K562 (cell line): ENCODE measurements at regions not wholly inside any gene's neighbourhood (a gene's known extent, or its start where the extent isn't known, plus 50 kb on each side); places are given as distances from the start of the nearest gene placed in this dataset.

ENCODE experiments used
- GABPB1 ChIP-seq: sonication (generic); formaldehyde crosslinking; IDR thresholded peaks from 2 replicates; pipeline ENCODE4 v1.8.0; 2022; ENCODE audit warnings: mild to moderate bottlenecking, missing genetic modification reagents
- KAT2B ChIP-seq: IDR thresholded peaks from one replicate; pipeline ENCODE4 v1.6.1; 2012; ENCODE audit warnings: low read depth, mild to moderate bottlenecking, control low read depth, inconsistent platforms, low read length, moderate library complexity
- KDM2B ChIP-seq: fragments of 250-450 bp; sonication (Bioruptor Pico); IDR thresholded peaks from 2 replicates; pipeline ENCODE4 v1.8.0; 2021; ENCODE audit warnings: mild to moderate bottlenecking, moderate library complexity
- MCM7 ChIP-seq, 2 experiments: fragments of 450-650 bp; IDR thresholded peaks; 2 replicates each; pipeline ENCODE4 v1.6.1; 2016 to 2018
- MXI1 ChIP-seq: IDR thresholded peaks from 2 replicates; pipeline ENCODE4 v1.6.1; 2011; ENCODE audit warnings: low read depth, mild to moderate bottlenecking, improper control_type of control experiment, low read length
- NCOA6 ChIP-seq: fragments of 450-650 bp; IDR thresholded peaks from 2 replicates; pipeline ENCODE4 v1.6.1; 2017; ENCODE audit warnings: mild to moderate bottlenecking
- RFX5 ChIP-seq: IDR thresholded peaks from 2 replicates; pipeline ENCODE4 v1.6.1; 2011; ENCODE audit warnings: low read depth, mild to moderate bottlenecking, improper control_type of control experiment, low read length
- SMARCB1 ChIP-seq: IDR thresholded peaks from 2 replicates; pipeline ENCODE4 v1.6.1; 2011; ENCODE audit warnings: improper control_type of control experiment, low read depth; ENCODE audit not compliant: insufficient read length
- ZBTB8A ChIP-seq: fragments of 450-650 bp; IDR thresholded peaks from 2 replicates; pipeline ENCODE4 v1.6.1; 2018; ENCODE audit warnings: mild to moderate bottlenecking, moderate library complexity; ENCODE audit not compliant: partially characterized antibody
- ZNF143 ChIP-seq: sonication (generic); formaldehyde crosslinking; IDR thresholded peaks from 2 replicates; pipeline ENCODE4 v1.9.0; 2022; ENCODE audit warnings: mild to moderate bottlenecking, missing genetic modification reagents
- ZNF431 ChIP-seq: sonication (generic); formaldehyde crosslinking; IDR thresholded peaks from 2 replicates; pipeline ENCODE4 v1.8.0; 2022; ENCODE audit warnings: mild to moderate bottlenecking, missing genetic modification reagents
- ZNF717 ChIP-seq: fragments of 250-450 bp; sonication (Bioruptor Pico); IDR thresholded peaks from 2 replicates; pipeline ENCODE4 v1.5.0; 2021
- ZNF77 ChIP-seq: fragments of 250-450 bp; sonication (Bioruptor Pico); IDR thresholded peaks from 2 replicates; pipeline ENCODE4 v1.5.0; 2020
- ZNF79 ChIP-seq: fragments of 250-450 bp; sonication (Bioruptor Pico); IDR thresholded peaks from 2 replicates; pipeline ENCODE4 v1.4.0; 2020; ENCODE audit warnings: low read depth, mild to moderate bottlenecking, moderate library complexity
- TF ChIP-seq, protein P1 (sequence below): fragments of 450-650 bp; IDR thresholded peaks from 2 replicates; pipeline ENCODE4 v1.6.1; 2014; ENCODE audit warnings: low read depth, mild to moderate bottlenecking, moderate library complexity, borderline replicate concordance
- TF ChIP-seq, protein P2 (sequence below): sonication (generic); formaldehyde crosslinking; IDR thresholded peaks from 2 replicates; pipeline ENCODE4 v1.8.1; 2022; ENCODE audit warnings: missing genetic modification reagents
- TF ChIP-seq, protein P3 (sequence below): fragments of 450-650 bp; IDR thresholded peaks from 2 replicates; pipeline ENCODE4 v1.6.1; 2016; ENCODE audit warnings: low read depth, mild to moderate bottlenecking, moderate library complexity
- TF ChIP-seq, protein P4 (sequence below): fragments of 250-450 bp; sonication (Bioruptor Pico); IDR thresholded peaks from 2 replicates; pipeline ENCODE4 v1.8.0; 2022; ENCODE audit warnings: moderate library complexity, mild to moderate bottlenecking, inconsistent platforms
- TF ChIP-seq, protein P5 (sequence below): IDR thresholded peaks from 2 replicates; pipeline ENCODE4 v1.6.1; 2014; ENCODE audit warnings: antibody characterized with exemption
- TF ChIP-seq, protein P6 (sequence below): fragments of 450-650 bp; IDR thresholded peaks from 2 replicates; pipeline ENCODE4 v1.6.1; 2018; ENCODE audit warnings: mild to moderate bottlenecking, low read depth; ENCODE audit not compliant: partially characterized antibody

DNA sequence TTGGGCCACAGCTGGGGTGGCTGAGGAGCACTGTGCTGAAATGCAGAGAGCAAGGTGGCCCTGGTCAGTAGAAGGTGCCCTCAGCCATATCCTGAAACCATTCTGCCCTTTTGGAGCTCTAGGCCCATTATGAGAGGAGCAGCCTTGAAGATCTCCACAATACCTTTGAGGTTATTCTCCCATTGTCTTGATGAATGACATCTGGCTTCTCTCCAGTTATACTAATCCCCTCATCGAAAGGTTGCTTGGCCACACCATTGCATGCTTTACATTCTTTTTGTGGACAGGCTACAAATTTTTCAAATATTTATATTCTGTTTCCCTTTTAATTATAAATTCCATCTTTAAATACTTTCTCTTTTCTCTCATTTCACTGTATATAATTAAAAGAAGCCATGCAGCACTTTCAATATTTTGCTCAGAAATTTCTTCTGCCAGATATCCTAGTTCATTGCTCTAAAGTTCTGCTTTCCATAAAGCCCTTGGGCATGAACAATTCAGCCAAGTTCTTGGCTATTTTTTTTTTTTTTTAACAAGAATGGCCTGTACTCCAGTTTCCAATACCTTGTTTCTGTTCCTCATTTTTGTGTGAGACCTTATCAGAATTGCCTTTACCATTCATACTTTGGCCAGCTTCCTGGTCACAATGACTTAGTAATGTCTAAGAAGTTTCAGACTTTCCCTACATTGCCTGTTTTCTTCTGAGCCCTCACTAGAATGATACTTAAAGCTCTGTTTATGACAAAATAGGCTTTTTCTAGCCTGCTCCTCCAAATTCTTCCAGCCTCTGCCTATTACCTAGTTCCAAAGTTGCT is 138.9 kb upstream of the SGO1 start (continued):
- TF ChIP-seq, protein P1, sequence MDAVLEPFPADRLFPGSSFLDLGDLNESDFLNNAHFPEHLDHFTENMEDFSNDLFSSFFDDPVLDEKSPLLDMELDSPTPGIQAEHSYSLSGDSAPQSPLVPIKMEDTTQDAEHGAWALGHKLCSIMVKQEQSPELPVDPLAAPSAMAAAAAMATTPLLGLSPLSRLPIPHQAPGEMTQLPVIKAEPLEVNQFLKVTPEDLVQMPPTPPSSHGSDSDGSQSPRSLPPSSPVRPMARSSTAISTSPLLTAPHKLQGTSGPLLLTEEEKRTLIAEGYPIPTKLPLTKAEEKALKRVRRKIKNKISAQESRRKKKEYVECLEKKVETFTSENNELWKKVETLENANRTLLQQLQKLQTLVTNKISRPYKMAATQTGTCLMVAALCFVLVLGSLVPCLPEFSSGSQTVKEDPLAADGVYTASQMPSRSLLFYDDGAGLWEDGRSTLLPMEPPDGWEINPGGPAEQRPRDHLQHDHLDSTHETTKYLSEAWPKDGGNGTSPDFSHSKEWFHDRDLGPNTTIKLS, result no peak
- TF ChIP-seq SMARCB1 (no peak), KDM2B (CRISPR knock-in tag) (no peak), ZNF143 (CRISPR knock-in tag) (no peak), GABPB1 (no peak), NCOA6 (no peak), MXI1 (no peak), ZNF717 (no peak), ZNF431 (CRISPR knock-in tag) (no peak), MCM7 (IDR thresholded peaks at IDR 0.05) (no peak), ZNF79 (CRISPR knock-in tag) (no peak), RFX5 (no peak), ZBTB8A (no peak), ZNF77 (no peak), KAT2B (no peak)
- TF ChIP-seq, protein P2, sequence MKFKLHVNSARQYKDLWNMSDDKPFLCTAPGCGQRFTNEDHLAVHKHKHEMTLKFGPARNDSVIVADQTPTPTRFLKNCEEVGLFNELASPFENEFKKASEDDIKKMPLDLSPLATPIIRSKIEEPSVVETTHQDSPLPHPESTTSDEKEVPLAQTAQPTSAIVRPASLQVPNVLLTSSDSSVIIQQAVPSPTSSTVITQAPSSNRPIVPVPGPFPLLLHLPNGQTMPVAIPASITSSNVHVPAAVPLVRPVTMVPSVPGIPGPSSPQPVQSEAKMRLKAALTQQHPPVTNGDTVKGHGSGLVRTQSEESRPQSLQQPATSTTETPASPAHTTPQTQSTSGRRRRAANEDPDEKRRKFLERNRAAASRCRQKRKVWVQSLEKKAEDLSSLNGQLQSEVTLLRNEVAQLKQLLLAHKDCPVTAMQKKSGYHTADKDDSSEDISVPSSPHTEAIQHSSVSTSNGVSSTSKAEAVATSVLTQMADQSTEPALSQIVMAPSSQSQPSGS (CRISPR knock-in tag), result no peak
- TF ChIP-seq, protein P3, sequence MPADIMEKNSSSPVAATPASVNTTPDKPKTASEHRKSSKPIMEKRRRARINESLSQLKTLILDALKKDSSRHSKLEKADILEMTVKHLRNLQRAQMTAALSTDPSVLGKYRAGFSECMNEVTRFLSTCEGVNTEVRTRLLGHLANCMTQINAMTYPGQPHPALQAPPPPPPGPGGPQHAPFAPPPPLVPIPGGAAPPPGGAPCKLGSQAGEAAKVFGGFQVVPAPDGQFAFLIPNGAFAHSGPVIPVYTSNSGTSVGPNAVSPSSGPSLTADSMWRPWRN, result no peak
- TF ChIP-seq, protein P4, sequence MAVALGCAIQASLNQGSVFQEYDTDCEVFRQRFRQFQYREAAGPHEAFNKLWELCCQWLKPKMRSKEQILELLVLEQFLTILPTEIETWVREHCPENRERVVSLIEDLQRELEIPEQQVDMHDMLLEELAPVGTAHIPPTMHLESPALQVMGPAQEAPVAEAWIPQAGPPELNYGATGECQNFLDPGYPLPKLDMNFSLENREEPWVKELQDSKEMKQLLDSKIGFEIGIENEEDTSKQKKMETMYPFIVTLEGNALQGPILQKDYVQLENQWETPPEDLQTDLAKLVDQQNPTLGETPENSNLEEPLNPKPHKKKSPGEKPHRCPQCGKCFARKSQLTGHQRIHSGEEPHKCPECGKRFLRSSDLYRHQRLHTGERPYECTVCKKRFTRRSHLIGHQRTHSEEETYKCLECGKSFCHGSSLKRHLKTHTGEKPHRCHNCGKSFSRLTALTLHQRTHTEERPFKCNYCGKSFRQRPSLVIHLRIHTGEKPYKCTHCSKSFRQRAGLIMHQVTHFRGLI, result no peak
- TF ChIP-seq, protein P5, sequence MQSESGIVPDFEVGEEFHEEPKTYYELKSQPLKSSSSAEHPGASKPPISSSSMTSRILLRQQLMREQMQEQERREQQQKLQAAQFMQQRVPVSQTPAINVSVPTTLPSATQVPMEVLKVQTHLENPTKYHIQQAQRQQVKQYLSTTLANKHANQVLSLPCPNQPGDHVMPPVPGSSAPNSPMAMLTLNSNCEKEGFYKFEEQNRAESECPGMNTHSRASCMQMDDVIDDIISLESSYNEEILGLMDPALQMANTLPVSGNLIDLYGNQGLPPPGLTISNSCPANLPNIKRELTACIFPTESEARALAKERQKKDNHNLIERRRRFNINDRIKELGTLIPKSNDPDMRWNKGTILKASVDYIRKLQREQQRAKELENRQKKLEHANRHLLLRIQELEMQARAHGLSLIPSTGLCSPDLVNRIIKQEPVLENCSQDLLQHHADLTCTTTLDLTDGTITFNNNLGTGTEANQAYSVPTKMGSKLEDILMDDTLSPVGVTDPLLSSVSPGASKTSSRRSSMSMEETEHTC, result no peak
- TF ChIP-seq, protein P6, sequence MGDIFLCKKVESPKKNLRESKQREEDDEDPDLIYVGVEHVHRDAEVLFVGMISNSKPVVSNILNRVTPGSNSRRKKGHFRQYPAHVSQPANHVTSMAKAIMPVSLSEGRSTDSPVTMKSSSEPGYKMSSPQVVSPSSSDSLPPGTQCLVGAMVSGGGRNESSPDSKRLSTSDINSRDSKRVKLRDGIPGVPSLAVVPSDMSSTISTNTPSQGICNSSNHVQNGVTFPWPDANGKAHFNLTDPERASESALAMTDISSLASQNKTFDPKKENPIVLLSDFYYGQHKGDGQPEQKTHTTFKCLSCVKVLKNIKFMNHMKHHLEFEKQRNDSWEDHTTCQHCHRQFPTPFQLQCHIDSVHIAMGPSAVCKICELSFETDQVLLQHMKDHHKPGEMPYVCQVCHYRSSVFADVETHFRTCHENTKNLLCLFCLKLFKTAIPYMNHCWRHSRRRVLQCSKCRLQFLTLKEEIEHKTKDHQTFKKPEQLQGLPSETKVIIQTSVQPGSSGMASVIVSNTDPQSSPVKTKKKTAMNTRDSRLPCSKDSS, result no peak
